SK-N-SH (cell line): ENCODE measurements at regions not wholly inside any gene's neighbourhood (a gene's known extent, or its start where the extent isn't known, plus 50 kb on each side); places are given as distances from the start of the nearest gene placed in this dataset.
A peak's percentile ranks its signal among the peaks of the same experiment; 100 is the strongest.

Experiments used
- CTCF ChIA-PET: fragments of 300-600, 350-600 bp; formaldehyde crosslinking; extraction: SDS; loops from one replicate; lab custom pipeline; 2021; lab: Yijun Ruan, JAX
- POLR2A ChIA-PET: fragments of 350-600 bp; sonication (Branson Sonifier 250); formaldehyde crosslinking; extraction: SDS; loops from one replicate; lab custom pipeline; 2020; ENCODE audit warnings: antibody characterized with exemption, inconsistent platforms; lab: Yijun Ruan, JAX
- DNase-seq: peaks from one replicate; pipeline ENCODE4 v3.0.0; 2012
- H2AFZ ChIP-seq: fragments of 200-600 bp; sonication (generic); 2 replicates; pipeline ENCODE4 v1.8.1; 2016; ENCODE audit warnings: antibody characterized with exemption, mild to moderate bottlenecking, low read depth
- H3F3A ChIP-seq: fragments of 200-600 bp; sonication (generic); replicated peaks from 2 replicates; pipeline ENCODE3; 2016; ENCODE audit warnings: antibody characterized with exemption, mild to moderate bottlenecking; ENCODE audit not compliant: insufficient read depth
- H3K27ac ChIP-seq, 2 experiments: fragments of 200-500 bp in 1 of 2; fragments of 200-600 bp in 1 of 2; sonication (Bioruptor generic) in 1 of 2; sonication (generic), shearing (Covaris generic) in 1 of 2; 2 replicates each; pipeline versions ENCODE4 v1.5.1 to v1.6.1; 2014 to 2016; ENCODE audit warnings: low read depth in 2 of 2, inconsistent platforms in 1 of 2, low read length in 1 of 2, mild to moderate bottlenecking in 1 of 2, mixed read lengths in 1 of 2
- H3K27me3 ChIP-seq: fragments of 200-600 bp; sonication (generic), shearing (Covaris generic); 2 replicates; pipeline ENCODE4 v1.6.1; 2016; ENCODE audit warnings: mixed run types; ENCODE audit not compliant: insufficient read depth
- H3K36me3 ChIP-seq, 2 experiments: fragments of 200-500 bp in 1 of 2; fragments of 200-600 bp in 1 of 2; sonication (Bioruptor generic) in 1 of 2; sonication (generic) in 1 of 2; replicated peaks in 1 of 2; 2 replicates each; pipeline versions ENCODE3 to v1.5.1; 2014 to 2016; ENCODE audit warnings: low read length in 1 of 2, mild to moderate bottlenecking in 1 of 2; ENCODE audit not compliant: insufficient read depth in 2 of 2, control insufficient read depth in 1 of 2
- H3K4me1 ChIP-seq, 2 experiments: fragments of 200-500 bp in 1 of 2; fragments of 200-600 bp in 1 of 2; sonication (Bioruptor generic) in 1 of 2; sonication (generic), shearing (Covaris generic) in 1 of 2; 2 replicates each; pipeline versions ENCODE4 v1.5.1 to v1.6.1; 2014 to 2016; ENCODE audit warnings: low read depth in 1 of 2, low read length in 1 of 2, mixed run types in 1 of 2; ENCODE audit not compliant: insufficient read depth in 2 of 2, control insufficient read depth in 1 of 2
- H3K4me2 ChIP-seq: fragments of 200-600 bp; sonication (generic), shearing (Covaris generic); 2 replicates; pipeline ENCODE4 v1.6.1; 2017; ENCODE audit warnings: mixed run types
- H3K4me3 ChIP-seq, 2 experiments: fragments of 200-500 bp in 1 of 2; fragments of 200-600 bp in 1 of 2; sonication (Bioruptor generic) in 1 of 2; sonication (generic), shearing (Covaris generic) in 1 of 2; 2 replicates each; pipeline versions ENCODE4 v1.5.1 to v1.8.1; 2014 to 2016; ENCODE audit warnings: low read depth in 2 of 2, inconsistent platforms in 1 of 2, low read length in 1 of 2, mild to moderate bottlenecking in 1 of 2, mixed read lengths in 1 of 2, moderate library complexity in 1 of 2
- H3K79me2 ChIP-seq: fragments of 200-600 bp; sonication (generic); 2 replicates; pipeline ENCODE4 v1.8.1; 2017; ENCODE audit warnings: mild to moderate bottlenecking; ENCODE audit not compliant: insufficient read depth
- H3K9ac ChIP-seq: fragments of 200-600 bp; sonication (generic); 2 replicates; pipeline ENCODE4 v1.6.1; 2017; ENCODE audit warnings: mixed run types
- H3K9me2 ChIP-seq: fragments of 200-600 bp; sonication (generic); 2 replicates; pipeline ENCODE4 v1.6.1; 2017; ENCODE audit warnings: mixed run types
- H3K9me3 ChIP-seq: fragments of 200-600 bp; sonication (generic); 2 replicates; pipeline ENCODE4 v1.6.1; 2017; ENCODE audit warnings: mixed run types, mild to moderate bottlenecking, moderate library complexity
- H4K20me1 ChIP-seq: fragments of 200-600 bp; sonication (generic); 2 replicates; pipeline ENCODE4 v1.6.1; 2017; ENCODE audit warnings: mild to moderate bottlenecking, mixed run types; ENCODE audit not compliant: insufficient read depth
- CHD2 ChIP-seq: fragments of 150-350 bp; IDR thresholded peaks from 2 replicates; pipeline ENCODE4 v1.6.1; 2018; ENCODE audit warnings: low read length; ENCODE audit not compliant: partially characterized antibody
- EP300 ChIP-seq, 2 experiments: IDR thresholded peaks; 2 replicates each; pipeline versions ENCODE4 v1.4.0 to v1.6.1; 2012; ENCODE audit warnings: borderline replicate concordance in 1 of 2, low read depth in 1 of 2, low read length in 1 of 2
- FOSL2 ChIP-seq: IDR thresholded peaks from 2 replicates; pipeline ENCODE4 v1.4.0; 2012; ENCODE audit warnings: low read depth, mild to moderate bottlenecking, moderate library complexity, borderline replicate concordance
- FOXJ3 ChIP-seq: sonication (generic); formaldehyde crosslinking; IDR thresholded peaks from 2 replicates; pipeline ENCODE4 v1.5.1; 2020; ENCODE audit warnings: mild to moderate bottlenecking, missing genetic modification reagents
- GABPA ChIP-seq: IDR thresholded peaks from 2 replicates; pipeline ENCODE4 v1.4.0; 2012; ENCODE audit warnings: low read depth, mild to moderate bottlenecking
- RAD21 ChIP-seq: IDR thresholded peaks from 2 replicates; pipeline ENCODE4 v1.6.1; 2012; ENCODE audit warnings: mild to moderate bottlenecking, low read length
- SMC3 ChIP-seq: IDR thresholded peaks from 2 replicates; pipeline ENCODE4 v1.6.1; 2012; ENCODE audit warnings: low read depth, low read length, improper control_type of control experiment
- WGBS: methylation state at CpG from one replicate; pipeline ENCODE4 v1.1.6; 2017; ENCODE audit warnings: low lambda C conversion rate; 5-methylcytosine and 5-hydroxymethylcytosine counted together
- TF ChIP-seq, protein P1 (sequence below): IDR thresholded peaks from 2 replicates; pipeline ENCODE4 v1.6.1; 2012; ENCODE audit warnings: mild to moderate bottlenecking, low read depth, low read length, moderate library complexity

DNA sequence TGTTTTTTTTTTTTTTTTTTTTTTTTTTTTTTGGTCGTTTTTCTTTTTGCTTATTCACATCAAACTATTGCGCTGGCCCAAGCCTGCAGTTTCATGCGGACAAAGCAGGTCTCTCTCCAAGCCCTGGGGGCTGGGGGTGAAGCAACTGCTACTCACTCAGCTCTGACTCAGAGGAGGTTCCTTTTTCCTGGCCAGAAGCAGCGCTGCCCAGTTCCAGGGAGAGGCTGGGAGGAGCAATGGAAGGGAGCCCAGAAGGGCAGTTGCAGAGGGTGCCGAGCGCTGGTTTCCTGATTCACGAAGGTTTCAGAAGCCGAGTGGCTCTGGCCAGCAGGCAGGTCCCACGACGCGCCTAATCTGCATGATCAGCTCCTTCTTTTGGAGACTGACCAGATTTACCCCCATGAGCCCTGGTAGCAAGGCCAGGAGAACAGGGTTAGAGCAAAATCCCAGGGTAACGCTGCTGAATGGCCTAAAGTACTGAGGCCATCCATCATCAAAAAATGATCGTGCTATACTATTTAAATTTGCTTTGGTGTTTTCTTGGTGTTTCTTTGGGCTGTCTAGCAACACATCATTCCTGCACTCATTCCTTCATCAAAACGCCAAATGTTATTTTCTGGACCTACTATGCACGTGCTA lies 144.7 kb upstream of the SOX9 start (continued):
- no peak for TF ChIP-seq FOXJ3
- no peak for TF ChIP-seq RAD21
- TF ChIP-seq FOSL2: peak; percentile 83
- TF ChIP-seq GABPA: no peak; the same call in 1 of the 2 replicates
- TF ChIP-seq, protein P1, sequence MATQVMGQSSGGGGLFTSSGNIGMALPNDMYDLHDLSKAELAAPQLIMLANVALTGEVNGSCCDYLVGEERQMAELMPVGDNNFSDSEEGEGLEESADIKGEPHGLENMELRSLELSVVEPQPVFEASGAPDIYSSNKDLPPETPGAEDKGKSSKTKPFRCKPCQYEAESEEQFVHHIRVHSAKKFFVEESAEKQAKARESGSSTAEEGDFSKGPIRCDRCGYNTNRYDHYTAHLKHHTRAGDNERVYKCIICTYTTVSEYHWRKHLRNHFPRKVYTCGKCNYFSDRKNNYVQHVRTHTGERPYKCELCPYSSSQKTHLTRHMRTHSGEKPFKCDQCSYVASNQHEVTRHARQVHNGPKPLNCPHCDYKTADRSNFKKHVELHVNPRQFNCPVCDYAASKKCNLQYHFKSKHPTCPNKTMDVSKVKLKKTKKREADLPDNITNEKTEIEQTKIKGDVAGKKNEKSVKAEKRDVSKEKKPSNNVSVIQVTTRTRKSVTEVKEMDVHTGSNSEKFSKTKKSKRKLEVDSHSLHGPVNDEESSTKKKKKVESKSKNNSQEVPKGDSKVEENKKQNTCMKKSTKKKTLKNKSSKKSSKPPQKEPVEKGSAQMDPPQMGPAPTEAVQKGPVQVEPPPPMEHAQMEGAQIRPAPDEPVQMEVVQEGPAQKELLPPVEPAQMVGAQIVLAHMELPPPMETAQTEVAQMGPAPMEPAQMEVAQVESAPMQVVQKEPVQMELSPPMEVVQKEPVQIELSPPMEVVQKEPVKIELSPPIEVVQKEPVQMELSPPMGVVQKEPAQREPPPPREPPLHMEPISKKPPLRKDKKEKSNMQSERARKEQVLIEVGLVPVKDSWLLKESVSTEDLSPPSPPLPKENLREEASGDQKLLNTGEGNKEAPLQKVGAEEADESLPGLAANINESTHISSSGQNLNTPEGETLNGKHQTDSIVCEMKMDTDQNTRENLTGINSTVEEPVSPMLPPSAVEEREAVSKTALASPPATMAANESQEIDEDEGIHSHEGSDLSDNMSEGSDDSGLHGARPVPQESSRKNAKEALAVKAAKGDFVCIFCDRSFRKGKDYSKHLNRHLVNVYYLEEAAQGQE: peak; percentile 37; the same call in 1 of the 2 replicates
- TF ChIP-seq EP300 (IDR thresholded peaks at IDR 0.05; ENCODE audit: borderline replicate concordance in 1 of 2, low read depth in 1 of 2, low read length in 1 of 2): peak in 1 of 2 experiments; percentile 68; a peak in 2 of 4 replicates

DNA sequence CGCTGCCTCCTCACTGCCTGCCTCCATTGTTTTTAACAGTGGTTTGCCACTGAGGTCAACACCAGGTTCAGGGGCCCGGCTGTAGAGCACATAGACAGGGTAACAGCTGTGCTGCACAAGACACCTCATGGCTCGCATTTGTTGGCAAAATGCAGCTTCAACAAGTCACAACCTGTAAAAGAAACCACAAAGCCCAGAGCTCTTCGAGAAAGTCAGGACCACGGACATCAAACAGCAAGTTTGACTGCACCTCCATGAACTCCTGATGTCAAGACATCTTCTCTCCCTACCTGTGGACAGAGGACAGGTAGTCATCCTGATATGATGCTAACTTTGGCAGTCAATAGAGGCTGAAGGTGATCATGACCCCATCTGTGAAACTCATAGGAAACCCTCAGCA lies 142.4 kb upstream of the SOX9 start:
- ChIA-PET CTCF (no interaction called here), POLR2A (no interaction called here)
- DNase-seq: no peak
- Histone ChIP-seq H3K9ac (no peak overlapping the region), H3K27me3 (no peaks in the 10 kb centered on the region), H3K4me1 (peaks cover 5% of the 10 kb centered on the region in 2 experiments; a peak in 3 of 4 replicates), H4K20me1 (no peaks in the 10 kb centered on the region), H3K27ac (no peak overlapping the region), H3K9me3 (no peaks in the 10 kb centered on the region), H3K9me2 (no peaks in the 10 kb centered on the region), H3K4me2 (no peak overlapping the region), H3K4me3 (no peak overlapping the region), H3K79me2 (no peaks in the 10 kb centered on the region), H3K36me3 (no peaks in the 10 kb centered on the region), H3F3A (no peaks in the 10 kb centered on the region), H2AFZ (no peak overlapping the region)
- WGBS: 61% methylated on average over 5 of the region's 5 CpGs
- TF ChIP-seq, protein P1: peak; percentile 66; the same call in 1 of the 2 replicates
- TF ChIP-seq CHD2 (no peak), SMC3 (no peak)
